ENCODE measurements at regions not wholly inside any gene's neighbourhood (a gene's known extent, or its start where the extent isn't known, plus 50 kb on each side); places are given as distances from the start of the nearest gene placed in this dataset.
"Not testable (repeated sequence)": the region's sequence is repeated elsewhere in the genome, so short reads cannot be mapped to it uniquely, and the experiment has no call there.

DNA sequence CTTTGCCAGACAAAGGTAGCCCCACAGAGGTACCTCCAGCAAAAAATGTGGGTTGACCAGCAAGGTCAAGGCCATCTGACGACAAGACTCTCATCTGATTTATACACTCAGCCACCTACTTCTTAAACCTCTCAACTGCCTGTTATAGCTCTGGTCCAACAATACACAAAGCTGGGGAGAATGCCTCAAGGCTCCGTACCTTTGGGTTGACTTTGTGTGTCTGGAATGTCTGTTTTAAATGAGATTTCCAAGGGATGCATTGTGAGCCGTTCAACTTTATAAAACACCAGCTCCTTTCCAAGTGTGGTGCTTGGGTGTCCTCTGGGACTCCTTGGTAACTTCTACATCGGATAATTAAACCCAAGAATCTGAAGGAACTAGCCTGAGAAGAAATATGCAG is 167.0 kb upstream of the RPL34 start:
- DNase-seq: no peak

DNA sequence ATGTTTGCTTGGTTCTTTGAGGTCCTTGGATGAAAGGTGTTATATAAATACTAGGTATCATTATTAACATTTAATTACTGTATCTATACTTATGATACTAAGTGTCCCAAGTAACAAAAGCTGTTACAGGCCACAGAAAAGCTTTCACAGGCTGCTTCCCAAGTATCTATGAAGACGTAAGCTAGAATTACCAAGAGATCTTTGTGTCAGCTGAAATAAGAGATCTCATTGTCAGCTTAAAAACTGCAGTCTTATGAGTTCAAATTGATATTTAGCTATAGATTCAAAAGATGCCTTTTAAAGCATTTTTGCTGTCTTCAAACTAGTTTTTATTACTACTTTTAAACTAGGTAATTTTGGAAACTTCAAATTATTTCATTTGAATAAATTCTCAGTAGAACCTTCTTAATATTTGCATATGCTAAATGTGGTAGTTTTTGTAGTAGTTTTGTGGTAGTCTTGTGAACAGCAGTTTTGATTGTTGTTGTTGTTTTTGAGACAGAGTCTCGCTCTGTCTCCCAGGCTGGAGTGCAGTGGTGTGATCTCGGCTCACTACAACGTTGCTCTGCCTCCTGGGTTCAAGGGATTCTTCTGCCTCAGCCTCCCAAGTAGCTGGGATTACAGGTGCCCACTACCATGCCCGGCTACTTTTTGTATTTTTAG is 170.0 kb upstream of the RPL34 start:
- no peak for DNase-seq

- DNase-seq: no peak
Measured at GRCh38 chr4:108449129-108449528, 171.2 kb upstream of the RPL34 start.

GRCh38 chr4:108446556-108446955 is 173.8 kb upstream of the RPL34 start:
- no peak for DNase-seq

GRCh38 chr4:108445716-108446115 is 174.7 kb upstream of the RPL34 start:
- no peak for DNase-seq

- no peak for DNase-seq
Measured at GRCh38 chr4:108443585-108443984, 176.8 kb upstream of the RPL34 start.

DNA sequence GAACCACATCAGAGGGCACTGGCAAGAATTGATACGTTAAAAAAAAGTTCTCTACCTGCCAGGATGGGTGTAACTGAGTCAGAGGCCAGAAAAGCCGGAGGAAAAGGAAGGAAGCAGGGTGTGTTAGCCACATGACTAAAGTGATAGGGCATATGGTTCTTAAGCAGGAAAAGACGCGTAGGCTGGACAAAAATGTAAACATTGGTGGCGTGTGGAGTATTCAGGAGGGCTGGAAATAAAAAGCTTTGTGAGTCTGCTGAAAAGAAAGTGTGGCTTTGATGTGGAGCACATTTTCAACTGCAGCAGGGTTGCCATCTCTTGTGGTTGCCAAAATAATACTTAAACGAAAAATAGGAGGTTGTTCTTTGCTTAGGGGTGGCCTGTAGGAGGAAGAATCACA is 186.5 kb upstream of the RPL34 start:
- DNase-seq: no peak

GRCh38 chr4:108433394-108433793 is 187.0 kb upstream of the RPL34 start:
- not testable (repeated sequence) for DNase-seq

DNA sequence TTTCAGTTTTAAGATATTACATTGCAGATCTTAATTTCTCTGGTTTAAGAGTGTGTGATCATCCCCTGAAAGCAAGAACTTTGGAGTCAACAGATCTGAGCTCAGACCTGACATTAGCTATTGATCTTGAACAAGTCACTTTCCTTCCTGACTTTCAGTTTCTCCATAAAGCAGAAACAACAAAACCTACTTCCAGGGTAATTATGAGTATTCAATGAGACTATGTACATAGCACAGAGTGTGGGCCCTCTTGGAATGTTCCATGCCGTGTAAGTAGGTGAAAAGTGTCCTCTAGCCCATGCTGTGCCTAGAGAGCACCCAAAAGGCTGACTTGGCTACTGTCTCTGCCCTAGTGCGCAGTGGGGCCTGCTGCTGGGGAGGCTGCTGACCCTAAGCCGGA is 188.0 kb upstream of the RPL34 start:
- no peak for DNase-seq

DNA sequence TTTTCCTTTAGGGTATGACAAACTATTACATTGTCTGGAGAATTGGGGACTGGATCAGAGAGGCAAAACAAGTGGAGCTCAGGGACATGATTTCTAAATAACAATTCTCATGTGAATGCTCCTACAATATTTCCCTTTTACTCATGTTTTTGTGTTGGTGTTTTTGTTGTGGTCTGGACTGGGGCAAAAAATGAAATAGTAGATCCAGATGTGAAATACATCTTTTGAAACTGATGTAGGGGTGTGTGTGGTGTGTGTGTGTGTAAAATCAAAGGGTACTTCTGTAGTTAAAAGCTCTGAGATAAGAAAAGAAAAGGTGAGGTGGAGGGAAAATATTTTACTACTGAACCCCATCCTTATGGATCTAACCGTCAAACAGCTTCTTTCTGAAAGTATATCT is 188.4 kb upstream of the RPL34 start:
- no peak for DNase-seq

- no peak for DNase-seq
Measured at GRCh38 chr4:108430921-108431320, 189.5 kb upstream of the RPL34 start.

DNA sequence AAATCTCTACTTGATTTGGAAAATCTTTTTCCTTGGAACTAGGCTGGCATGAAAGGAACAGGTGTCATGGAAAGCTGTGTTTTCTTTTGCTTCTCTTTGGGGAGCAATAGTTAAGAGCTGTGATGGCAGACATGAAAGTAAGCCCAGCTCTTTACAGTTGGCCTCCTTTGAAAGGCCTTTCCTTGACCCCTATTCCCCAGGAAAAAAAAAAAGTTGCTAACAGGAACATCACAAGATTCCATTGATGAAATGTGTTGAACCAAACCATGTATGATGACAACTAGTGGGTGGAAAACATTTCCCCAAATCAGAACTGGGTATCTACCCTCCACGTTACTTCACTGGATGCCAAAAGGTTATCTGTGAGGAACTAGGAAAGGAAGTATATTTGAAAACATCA is 190.7 kb upstream of the RPL34 start:
- no peak for DNase-seq

DNA sequence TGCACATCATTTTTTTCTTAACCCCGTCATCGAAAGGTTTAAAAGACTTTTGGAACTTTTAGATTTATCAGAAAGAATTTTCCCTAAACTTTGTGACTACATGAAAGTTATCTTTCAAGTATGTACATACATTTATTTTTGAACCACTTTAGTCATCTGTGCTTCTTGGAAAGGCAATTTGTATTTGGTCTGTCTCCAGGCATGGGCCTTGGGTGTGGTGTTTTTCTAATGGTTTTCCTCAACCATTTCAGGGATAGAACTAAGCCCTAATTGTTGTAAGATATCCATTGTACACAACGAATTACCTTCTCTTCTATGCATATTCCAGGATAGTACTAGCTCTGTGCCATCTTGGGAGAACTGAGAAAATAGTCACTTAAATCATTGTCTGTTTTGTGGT is 191.5 kb upstream of the RPL34 start:
- no peak for DNase-seq

DNA sequence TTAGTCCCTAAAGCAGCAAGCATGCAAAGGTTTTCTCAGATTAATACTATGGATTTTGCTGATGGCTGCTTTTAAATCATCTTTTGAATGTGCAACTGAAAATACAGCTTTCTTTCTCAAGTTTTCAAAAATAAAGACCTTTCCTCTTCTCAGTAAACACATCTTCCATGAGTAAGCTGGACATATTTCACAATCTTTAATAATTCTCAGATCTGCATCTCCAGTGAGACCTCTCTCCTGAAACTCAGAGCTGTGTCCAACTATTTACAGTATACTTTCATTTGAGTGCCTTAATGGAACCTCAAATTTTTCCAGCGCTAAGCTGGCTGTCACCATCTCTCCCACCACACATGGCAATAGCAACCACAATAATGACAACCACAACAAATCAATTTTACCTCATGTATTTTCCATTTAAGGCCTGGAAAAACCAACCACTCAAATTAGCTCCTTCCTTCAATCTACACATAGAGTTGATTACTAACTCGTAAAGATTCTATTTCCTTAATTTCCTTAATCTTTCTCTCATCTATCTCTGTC is 192.4 kb upstream of the RPL34 start:
- no peak for DNase-seq

DNA sequence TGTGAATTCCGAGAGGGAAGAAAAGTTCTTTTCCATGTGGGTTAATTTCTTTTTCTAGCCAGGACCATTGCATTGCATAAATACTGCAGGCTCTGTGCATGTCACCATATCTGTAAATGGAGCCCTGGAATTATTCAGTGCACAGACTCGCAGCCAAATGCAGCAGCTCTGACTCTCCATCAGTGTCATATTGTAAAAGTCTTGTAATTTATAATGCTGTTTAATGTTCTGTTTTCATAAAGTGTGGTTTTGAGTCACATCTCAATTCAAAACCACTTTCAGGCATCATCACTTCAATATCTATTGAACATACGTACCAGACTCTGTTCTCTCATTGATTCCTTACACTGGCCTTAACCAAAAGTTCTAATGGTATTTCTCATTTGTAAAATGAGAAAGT is 193.9 kb upstream of the RPL34 start:
- DNase-seq: no peak

- no peak for DNase-seq
Measured at GRCh38 chr4:108425988-108426387, 194.4 kb upstream of the RPL34 start.

- no peak for DNase-seq
Measured at GRCh38 chr4:108417923-108418322, 202.5 kb upstream of the RPL34 start.

GRCh38 chr4:108416831-108417230 is 203.5 kb upstream of the RPL34 start:
- DNase-seq: no peak

DNA sequence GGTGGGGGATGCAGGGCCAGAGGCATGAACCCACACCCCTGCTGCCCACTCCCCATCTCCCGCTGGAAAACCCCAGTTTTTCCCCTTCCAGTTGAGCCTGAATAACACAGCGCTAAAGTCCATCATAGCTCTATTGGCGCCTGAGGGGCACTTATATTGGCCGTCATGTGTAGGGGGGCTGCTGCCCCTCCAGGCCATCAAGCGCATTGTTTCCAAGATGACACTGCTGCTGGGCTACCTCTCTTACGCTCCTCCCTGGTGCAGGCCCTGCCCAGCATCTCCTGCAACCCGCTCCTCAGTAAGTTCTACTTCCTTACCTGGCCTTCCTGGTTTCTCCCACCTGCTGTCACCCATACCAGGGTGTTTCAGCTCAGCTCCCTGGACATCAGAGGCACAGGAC is 205.0 kb upstream of the RPL34 start:
- no peak for DNase-seq

DNA sequence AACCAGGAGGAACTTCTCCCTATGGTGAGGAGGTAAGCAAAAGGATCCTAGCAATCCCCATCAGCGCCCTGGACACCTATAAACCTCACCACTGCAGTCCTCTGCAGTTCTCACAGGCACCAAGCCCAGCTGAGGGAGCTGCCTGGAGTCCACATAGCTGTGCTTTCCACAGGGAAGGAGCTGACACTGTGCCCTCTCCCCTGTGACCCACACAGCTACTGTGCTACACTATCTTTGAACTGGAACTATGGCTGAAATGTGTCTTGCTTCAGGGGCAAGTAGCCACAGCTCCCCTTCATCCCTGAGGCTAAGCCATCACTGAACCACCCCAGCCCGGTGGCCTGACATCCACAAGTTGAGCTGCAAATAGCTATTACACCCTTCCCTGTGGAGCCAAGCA is 208.5 kb upstream of the RPL34 start:
- DNase-seq: no peak

- not testable (repeated sequence) for DNase-seq
Measured at GRCh38 chr4:108409691-108410090, 210.7 kb upstream of the RPL34 start.

GRCh38 chr4:108405586-108405985 is 214.8 kb upstream of the RPL34 start:
- DNase-seq: no peak

- no peak for DNase-seq
Measured at GRCh38 chr4:108400309-108400708, 220.1 kb upstream of the RPL34 start.

GRCh38 chr4:108399610-108400265 is 220.6 kb upstream of the RPL34 start:
- no peak for DNase-seq

- no peak for DNase-seq
Measured at GRCh38 chr4:108398836-108399235, 221.5 kb upstream of the RPL34 start.
